HepG2 (cell line): ENCODE measurements at regions not wholly inside any gene's neighbourhood (a gene's known extent, or its start where the extent isn't known, plus 50 kb on each side); places are given as distances from the start of the nearest gene placed in this dataset.

Experiments
- ATAC-seq: fragments of 200-7000 bp; cut with Tn5 transposase; 3 replicates; pipeline ENCODE4 v1.9.1; 2020; ENCODE audit warnings: mild to moderate bottlenecking, moderate library complexity
- BruUV-seq: library from RNA; stranded (reverse); fragments of 400-500 nt; replicated peaks from 2 replicates; lab custom pipeline; 2021; lab: Mats Ljungman, UMichigan
- CTCF ChIA-PET: fragments of 300-600 bp; formaldehyde crosslinking; extraction: SDS; loops from one replicate; lab custom pipeline; 2021; ENCODE audit warnings: low total read pairs, inconsistent platforms, low intra/inter-chr PET ratio; lab: Yijun Ruan, JAX
- POLR2A ChIA-PET: fragments of 350-600 bp; sonication (Branson Sonifier 250); formaldehyde crosslinking; loops from one replicate; lab custom pipeline; 2020; ENCODE audit warnings: antibody characterized with exemption, inconsistent platforms; lab: Yijun Ruan, JAX
- DNase-seq: peaks from one replicate; pipeline ENCODE4 v3.0.0-alpha.2; 2015; ENCODE audit warnings: low spot score
- FAIRE-seq: peaks from 3 replicates; lab custom pipeline; 2011; peaks lifted over from hg19 to GRCh38; lab: Jason Lieb, UNC
- H2AFZ ChIP-seq: one replicate; pipeline ENCODE4 v1.6.1; 2011; ENCODE audit warnings: low read length, inconsistent platforms
- H3K27ac ChIP-seq: fragments of 300-600 bp; 3 replicates; pipeline ENCODE4 v1.8.0; 2011; ENCODE audit warnings: mixed run types, mild to moderate bottlenecking, mixed read lengths, low read length, inconsistent platforms; ENCODE audit not compliant: insufficient read depth; ENCODE audit errors: extremely low read length
- H3K27me3 ChIP-seq, 2 experiments: fragments of 200-600 bp in 1 of 2; 2 replicates in 1 of 2; 3 replicates in 1 of 2; pipeline versions ENCODE4 v1.6.0 to v1.8.0; 2011; ENCODE audit warnings: low read length in 2 of 2, mild to moderate bottlenecking in 2 of 2, moderate library complexity in 2 of 2, inconsistent platforms in 1 of 2; ENCODE audit not compliant: insufficient read depth in 2 of 2, control insufficient read depth in 1 of 2
- H3K36me3 ChIP-seq, 2 experiments: fragments of 200-600 bp in 1 of 2; replicated peaks in 1 of 2; 2 replicates in 1 of 2; 3 replicates in 1 of 2; pipeline versions ENCODE4 v1.5.1 to v1.8.0; 2011; ENCODE audit warnings: low read length in 2 of 2, inconsistent platforms in 1 of 2; ENCODE audit not compliant: insufficient read depth in 2 of 2, control insufficient read depth in 1 of 2
- H3K4me1 ChIP-seq: 2 replicates; pipeline ENCODE4 v1.5.1; 2012; ENCODE audit warnings: low read length, inconsistent platforms; ENCODE audit not compliant: insufficient read depth
- H3K4me2 ChIP-seq: 2 replicates; pipeline ENCODE4 v1.6.0; 2011; ENCODE audit warnings: low read depth, low read length, inconsistent platforms
- H3K4me3 ChIP-seq, 3 experiments: fragments of 200-600 bp in 1 of 3; sonication (generic), shearing (Covaris generic) in 1 of 3; replicated peaks in 1 of 3; 2 replicates each; pipeline ENCODE4 v1.5.1; 2011 to 2016; ENCODE audit warnings: low read length in 3 of 3, inconsistent platforms in 2 of 3, low read depth in 2 of 3, mild to moderate bottlenecking in 2 of 3, control low read depth in 1 of 3, mixed read lengths in 1 of 3; ENCODE audit not compliant: insufficient read depth in 1 of 3
- H3K79me2 ChIP-seq: one replicate; pipeline ENCODE4 v1.6.1; 2011; ENCODE audit warnings: low read length, inconsistent platforms; ENCODE audit not compliant: insufficient read depth
- H3K9ac ChIP-seq: 2 replicates; pipeline ENCODE4 v1.6.0; 2011; ENCODE audit warnings: mild to moderate bottlenecking, low read depth, low read length, inconsistent platforms; ENCODE audit not compliant: insufficient read depth
- H3K9me3 ChIP-seq: 2 replicates; pipeline ENCODE4 v1.5.1; 2012; ENCODE audit warnings: mild to moderate bottlenecking, low read length
- H4K20me1 ChIP-seq: 2 replicates; pipeline ENCODE4 v1.6.0; 2011; ENCODE audit warnings: inconsistent platforms, mild to moderate bottlenecking, low read length, moderate library complexity; ENCODE audit not compliant: insufficient read depth
- ATAD3A ChIP-seq: sonication (generic); formaldehyde crosslinking; IDR thresholded peaks from 2 replicates; pipeline ENCODE4 v1.4.0; 2020; ENCODE audit warnings: missing genetic modification reagents
- ELF1 ChIP-seq: sonication (generic); formaldehyde crosslinking; IDR thresholded peaks from 2 replicates; pipeline ENCODE4 v1.4.0; 2020; ENCODE audit warnings: missing genetic modification reagents
- IKZF4 ChIP-seq: sonication (generic); formaldehyde crosslinking; IDR thresholded peaks from 2 replicates; pipeline ENCODE4 v1.5.1; 2020; ENCODE audit warnings: borderline replicate concordance, mild to moderate bottlenecking, low read depth, missing genetic modification reagents; ENCODE audit errors: not compliant biosample characterization
- MIER3 ChIP-seq: IDR thresholded peaks from 2 replicates; pipeline ENCODE4 v1.6.1; 2016; ENCODE audit warnings: missing compliant biosample characterization, borderline replicate concordance
- MXI1 ChIP-seq: IDR thresholded peaks from 3 replicates; pipeline ENCODE4 v1.6.1; 2012; ENCODE audit warnings: low read depth, low read length, inconsistent platforms, borderline replicate concordance
- NFE2L2 ChIP-seq: fragments of 150-350 bp; IDR thresholded peaks from 2 replicates; pipeline ENCODE4 v1.6.1; 2014; ENCODE audit warnings: low read length
- PHF21A ChIP-seq: sonication (generic); formaldehyde crosslinking; IDR thresholded peaks from 2 replicates; pipeline ENCODE4 v1.5.0; 2020; ENCODE audit warnings: mild to moderate bottlenecking, missing genetic modification reagents
- RELA ChIP-seq: sonication (generic); formaldehyde crosslinking; IDR thresholded peaks from 2 replicates; pipeline ENCODE4 v1.4.0; 2020; ENCODE audit warnings: missing genetic modification reagents
- SNAPC2 ChIP-seq: sonication (generic); formaldehyde crosslinking; IDR thresholded peaks from 2 replicates; pipeline ENCODE4 v1.8.1; 2022; ENCODE audit warnings: mild to moderate bottlenecking, missing genetic modification reagents
- ZBTB38 ChIP-seq: sonication (generic); formaldehyde crosslinking; IDR thresholded peaks from 2 replicates; pipeline ENCODE4 v1.5.1; 2020; ENCODE audit warnings: mild to moderate bottlenecking, missing genetic modification reagents
- ZNF274 ChIP-seq: sonication (generic); formaldehyde crosslinking; IDR thresholded peaks from 2 replicates; pipeline ENCODE4 v1.5.1; 2020; ENCODE audit warnings: mild to moderate bottlenecking, missing genetic modification reagents
- ZNF34 ChIP-seq: sonication (generic); formaldehyde crosslinking; IDR thresholded peaks from 2 replicates; pipeline ENCODE4 v1.4.0; 2020; ENCODE audit warnings: mild to moderate bottlenecking, missing genetic modification reagents, borderline replicate concordance
- WGBS: methylation state at CpG from one replicate; pipeline ENCODE4 v1.1.6; 2017; ENCODE audit warnings: low lambda C conversion rate; 5-methylcytosine and 5-hydroxymethylcytosine counted together
- in situ Hi-C: cut with HindIII; loops from 2 replicates; pipeline ENCODE4 v1.10.0; 2017; ENCODE audit warnings: low pct_unique_long_range_greater_than_20kb; ENCODE audit not compliant: extremely low pct_ligation_motif_present
- intact Hi-C: fragments of 100-400 bp; cut with micrococcal nuclease; formaldehyde crosslinking; loops from one replicate; pipeline ENCODE4 v1.10.0; 2022; ENCODE audit not compliant: unreplicated experiment
- TF ChIP-seq, protein P1 (sequence below): IDR thresholded peaks from 2 replicates; pipeline ENCODE4 v1.6.1; 2016
- TF ChIP-seq, protein P2 (sequence below): sonication (generic); formaldehyde crosslinking; IDR thresholded peaks from 2 replicates; pipeline ENCODE4 v1.4.0; 2020; ENCODE audit warnings: missing genetic modification reagents, borderline replicate concordance

DNA sequence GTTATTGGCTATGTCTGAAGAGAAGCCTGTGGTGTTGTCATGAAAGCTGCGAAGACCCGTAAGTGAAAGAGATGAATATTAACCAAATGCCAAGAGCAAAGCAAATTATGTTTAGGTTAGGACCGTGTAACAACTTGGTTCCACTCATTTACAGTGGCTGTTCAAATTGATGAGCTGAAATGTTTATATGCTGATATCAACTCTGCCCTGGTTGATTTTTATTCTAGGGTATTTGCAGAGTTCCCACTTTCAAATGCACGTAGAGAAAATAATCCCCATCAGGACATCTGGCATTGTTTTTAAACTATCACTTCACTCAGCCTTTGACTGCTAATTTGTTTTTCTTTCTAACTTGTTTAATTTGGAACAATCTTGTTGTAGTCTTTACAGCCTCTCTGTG, 581.6 kb upstream of the ADAMTS5 start:
- no peaks in the 10 kb centered on the region for H4K20me1 ChIP-seq
- no peaks in the 10 kb centered on the region for H3K27me3 ChIP-seq
- ATAC-seq (no peak), FAIRE-seq (no peak), DNase-seq (no peak)
- in situ Hi-C loops (no loop called here), intact Hi-C loops (no loop called here)
- no TSS peak for BruUV-seq
- H3K79me2 ChIP-seq, result no peaks in the 10 kb centered on the region
- no peaks in the 10 kb centered on the region for H3K4me1 ChIP-seq
- TF ChIP-seq RELA (no peak), IKZF4 (CRISPR knock-in tag) (no peak), MIER3 (CRISPR knock-in tag) (no peak), ZBTB38 (no peak)
- TF ChIP-seq, protein P1, sequence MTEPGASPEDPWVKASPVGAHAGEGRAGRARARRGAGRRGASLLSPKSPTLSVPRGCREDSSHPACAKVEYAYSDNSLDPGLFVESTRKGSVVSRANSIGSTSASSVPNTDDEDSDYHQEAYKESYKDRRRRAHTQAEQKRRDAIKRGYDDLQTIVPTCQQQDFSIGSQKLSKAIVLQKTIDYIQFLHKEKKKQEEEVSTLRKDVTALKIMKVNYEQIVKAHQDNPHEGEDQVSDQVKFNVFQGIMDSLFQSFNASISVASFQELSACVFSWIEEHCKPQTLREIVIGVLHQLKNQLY (CRISPR knock-in tag), result no peak
- TF ChIP-seq, protein P2, sequence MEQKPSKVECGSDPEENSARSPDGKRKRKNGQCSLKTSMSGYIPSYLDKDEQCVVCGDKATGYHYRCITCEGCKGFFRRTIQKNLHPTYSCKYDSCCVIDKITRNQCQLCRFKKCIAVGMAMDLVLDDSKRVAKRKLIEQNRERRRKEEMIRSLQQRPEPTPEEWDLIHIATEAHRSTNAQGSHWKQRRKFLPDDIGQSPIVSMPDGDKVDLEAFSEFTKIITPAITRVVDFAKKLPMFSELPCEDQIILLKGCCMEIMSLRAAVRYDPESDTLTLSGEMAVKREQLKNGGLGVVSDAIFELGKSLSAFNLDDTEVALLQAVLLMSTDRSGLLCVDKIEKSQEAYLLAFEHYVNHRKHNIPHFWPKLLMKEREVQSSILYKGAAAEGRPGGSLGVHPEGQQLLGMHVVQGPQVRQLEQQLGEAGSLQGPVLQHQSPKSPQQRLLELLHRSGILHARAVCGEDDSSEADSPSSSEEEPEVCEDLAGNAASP (CRISPR knock-in tag), result no peak
- no peak overlapping the region for H3K4me3 ChIP-seq
- no peaks in the 10 kb centered on the region for H3K36me3 ChIP-seq
- no peak overlapping the region for H3K4me2 ChIP-seq
- H3K27ac ChIP-seq, result no peak overlapping the region
- no peak overlapping the region for H2AFZ ChIP-seq
- H3K9ac ChIP-seq, result no peak overlapping the region
- CTCF ChIA-PET, result no interaction called here
- WGBS, result 25% methylated on average over 4 of the region's 4 CpGs
- H3K9me3 ChIP-seq, result peaks cover 78% of the 10 kb centered on the region
- POLR2A ChIA-PET, result no interaction called here

DNA sequence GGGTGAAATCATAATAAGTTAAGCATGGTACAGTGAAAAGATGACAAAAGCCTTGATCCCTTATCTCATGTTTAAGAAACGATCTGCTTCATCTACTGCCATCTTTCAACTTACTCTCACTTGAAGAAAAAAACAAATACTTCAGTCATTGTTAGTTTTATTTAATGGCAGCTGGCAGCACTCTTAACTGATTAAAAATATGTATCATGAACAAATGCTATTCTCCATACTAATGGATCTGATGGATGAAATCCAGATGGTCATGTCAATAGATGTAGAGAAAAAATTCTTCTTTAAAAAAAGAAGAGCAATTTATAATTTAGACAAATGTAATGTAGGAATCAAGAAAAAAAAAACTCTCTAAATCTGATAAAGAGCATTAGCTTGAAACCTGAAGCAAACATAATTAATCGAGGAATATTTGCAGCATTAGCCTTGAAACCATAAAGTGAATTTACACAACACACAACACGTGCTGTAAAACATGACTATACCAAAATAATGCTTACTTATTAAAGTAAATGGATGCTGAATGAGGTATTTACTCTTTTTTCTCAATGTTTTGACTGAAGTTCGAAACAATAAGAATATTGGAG, 579.0 kb upstream of the ADAMTS5 start:
- FAIRE-seq (no peak), DNase-seq (no peak), ATAC-seq (no peak)
- WGBS, result 1% methylated on average over 4 of the region's 4 CpGs
- Histone ChIP-seq H2AFZ (no peak overlapping the region), H3K36me3 (no peaks in the 10 kb centered on the region), H3K9ac (no peak overlapping the region), H3K79me2 (no peaks in the 10 kb centered on the region), H3K4me2 (no peak overlapping the region), H4K20me1 (no peaks in the 10 kb centered on the region), H3K4me3 (no peak overlapping the region), H3K27me3 (no peaks in the 10 kb centered on the region), H3K4me1 (no peaks in the 10 kb centered on the region), H3K9me3 (peaks cover 73% of the 10 kb centered on the region), H3K27ac (no peak overlapping the region)
- POLR2A ChIA-PET, result no interaction called here
- CTCF ChIA-PET, result no interaction called here
- in situ Hi-C loops (no loop called here), intact Hi-C loops (no loop called here)
- no TSS peak for BruUV-seq
- TF ChIP-seq ZNF274, result no peak
- TF ChIP-seq NFE2L2, result no peak
- TF ChIP-seq ATAD3A (CRISPR knock-in tag), result no peak
- TF ChIP-seq PHF21A, result no peak
- no peak for TF ChIP-seq ELF1 (CRISPR knock-in tag)
- no peak for TF ChIP-seq SNAPC2 (CRISPR knock-in tag)
- no peak for TF ChIP-seq MXI1
- no peak for TF ChIP-seq ZNF34 (CRISPR knock-in tag)
